EL (cell line): ENCODE measurements at regions not wholly inside any gene's neighbourhood (a gene's known extent, or its start where the extent isn't known, plus 50 kb on each side); places are given as distances from the start of the nearest gene placed in this dataset.
"Not testable (repeated sequence)": the region's sequence is repeated elsewhere in the genome, so short reads cannot be mapped to it uniquely, and the experiment has no call there.

ENCODE experiments used
- DNase-seq: peaks from one replicate; pipeline ENCODE4 v3.0.0-alpha.2; 2016

GRCh38 chr18:59038295-59039039 is 101.2 kb upstream of the SEC11C start:
- DNase-seq, result no peak

GRCh38 chr18:59039040-59039320 is 100.7 kb upstream of the SEC11C start:
- not testable (repeated sequence) for DNase-seq

- no peak for DNase-seq
These were observed 100.2 kb upstream of the SEC11C start for GRCh38 chr18:59039449-59039848.

DNA sequence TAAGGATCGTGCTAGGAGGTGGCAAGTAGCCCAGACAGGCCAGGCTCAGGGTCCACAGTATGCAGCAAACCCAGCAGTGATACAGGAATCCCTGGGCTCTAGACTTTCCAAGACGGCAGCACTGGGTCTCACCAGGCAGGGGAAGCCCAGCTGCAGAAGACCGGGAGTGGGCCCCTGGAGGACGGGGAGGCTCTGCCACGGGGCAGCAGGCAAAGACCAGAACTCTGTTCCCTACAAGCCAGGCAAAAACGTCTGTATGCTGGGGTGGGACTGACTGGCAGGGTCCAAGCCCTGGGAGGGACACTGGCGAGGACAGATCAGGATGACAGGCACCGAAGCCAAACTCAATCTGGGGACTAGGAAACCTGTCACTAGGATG is 98.9 kb upstream of the SEC11C start:
- DNase-seq, result no peak

DNA sequence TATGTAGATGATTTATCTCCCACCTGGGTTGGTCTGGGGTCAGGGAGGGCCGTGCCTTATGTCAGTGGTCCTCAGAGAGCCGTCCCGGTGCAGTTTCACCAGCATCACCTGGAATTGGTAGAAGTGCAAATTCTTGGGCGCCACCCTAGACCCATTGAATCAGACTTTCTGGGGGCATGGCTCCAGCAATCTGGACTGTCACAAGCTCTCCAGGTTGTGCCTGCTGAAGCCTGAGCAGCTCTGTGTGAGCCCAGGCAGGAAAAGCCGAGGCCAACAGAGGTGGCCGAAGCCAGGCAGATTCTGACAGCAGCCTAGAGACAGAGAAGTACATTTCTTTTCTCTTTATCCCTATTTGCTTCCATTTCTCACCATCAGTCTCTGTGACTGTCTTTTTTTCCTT is 98.4 kb upstream of the SEC11C start:
- no peak for DNase-seq

DNA sequence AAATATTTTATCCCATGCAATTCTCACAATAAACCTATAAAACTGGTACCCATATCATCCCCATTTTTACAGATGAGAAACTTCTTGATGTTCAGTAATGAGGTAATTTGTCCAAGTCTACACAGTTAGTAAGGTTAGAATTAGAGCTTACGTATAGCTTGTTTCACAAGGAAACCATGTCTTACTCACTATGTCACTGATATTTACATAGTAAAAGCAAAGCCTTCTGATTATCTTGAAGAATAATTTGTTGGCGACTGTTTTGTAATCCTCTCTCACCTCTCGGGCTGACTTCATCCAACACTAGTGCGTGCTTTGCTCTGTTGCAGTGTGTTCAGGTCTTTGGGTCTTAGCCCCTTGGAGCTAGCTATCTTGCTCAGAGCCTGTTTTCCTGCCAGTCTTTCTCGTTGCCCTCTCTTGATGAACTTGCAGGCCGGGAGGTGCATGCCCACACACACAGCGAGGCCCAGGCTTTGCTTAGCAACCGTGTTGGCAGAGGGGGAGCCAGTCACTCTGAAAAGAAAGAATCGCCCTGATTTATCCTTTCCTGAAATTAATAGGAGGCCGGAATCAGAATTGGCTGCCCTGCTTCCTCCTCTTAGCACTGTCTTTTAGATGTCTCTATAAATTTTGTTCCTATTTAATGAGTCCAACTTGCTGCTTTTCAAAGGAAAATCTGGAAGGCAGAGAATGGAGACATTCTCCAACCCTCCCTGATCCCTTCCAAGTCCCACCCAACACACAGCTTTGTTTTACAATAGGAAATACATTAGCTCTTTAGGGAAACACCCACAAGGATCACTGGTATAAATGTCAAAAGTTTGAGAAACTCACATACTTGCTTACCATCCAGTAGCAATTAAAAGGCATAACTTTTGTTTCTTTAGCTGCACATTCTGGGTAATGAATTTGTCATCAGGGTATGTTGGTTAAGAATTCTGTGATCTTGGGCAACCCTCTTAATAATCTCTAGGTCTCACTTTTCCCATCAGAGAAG is 97.6 kb upstream of the SEC11C start:
- DNase-seq, result no peak

- DNase-seq, result no peak
These were observed 94.8 kb upstream of the SEC11C start for GRCh38 chr18:59044855-59045254.

GRCh38 chr18:59047321-59048047 is 92.2 kb upstream of the SEC11C start:
- no peak for DNase-seq

DNA sequence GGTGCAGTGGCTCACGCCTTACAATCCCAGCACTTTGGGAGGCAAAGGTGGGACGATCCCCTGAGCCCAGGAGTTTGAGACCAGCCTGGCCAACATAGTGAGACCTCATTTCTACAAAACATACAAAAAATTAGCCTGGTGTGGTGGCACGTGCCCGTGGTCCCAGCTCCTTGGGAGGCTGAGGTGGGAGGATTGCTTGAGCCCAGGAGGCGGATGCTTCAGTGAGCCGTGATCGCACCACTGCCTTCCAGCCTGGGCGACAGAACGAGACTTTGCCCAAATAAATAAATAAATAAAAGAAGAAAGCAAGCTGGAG is 91.7 kb upstream of the SEC11C start:
- DNase-seq, result no peak

DNA sequence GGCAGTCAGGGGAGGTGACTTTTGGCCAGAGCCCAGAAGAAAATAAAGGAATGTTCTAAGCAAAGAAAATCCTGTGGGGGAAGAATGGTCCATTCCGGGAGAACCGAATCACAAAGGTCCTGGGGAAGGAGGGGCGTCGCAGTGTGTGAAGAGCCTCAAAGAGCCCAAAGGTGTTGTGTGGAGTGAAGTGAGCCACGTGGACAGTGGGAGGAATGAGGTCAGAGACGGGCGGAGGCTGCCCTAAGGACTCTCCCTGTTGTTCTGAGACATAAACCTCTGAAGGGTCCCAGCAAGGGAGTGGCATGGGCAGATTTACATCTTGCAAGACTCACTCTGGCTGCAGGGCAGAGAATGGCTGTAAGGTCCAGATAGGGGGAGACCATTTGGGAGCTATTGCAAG is 91.3 kb upstream of the SEC11C start:
- DNase-seq, result no peak

- DNase-seq, result no peak
These were observed 89.7 kb upstream of the SEC11C start for GRCh38 chr18:59049721-59050660.

DNA sequence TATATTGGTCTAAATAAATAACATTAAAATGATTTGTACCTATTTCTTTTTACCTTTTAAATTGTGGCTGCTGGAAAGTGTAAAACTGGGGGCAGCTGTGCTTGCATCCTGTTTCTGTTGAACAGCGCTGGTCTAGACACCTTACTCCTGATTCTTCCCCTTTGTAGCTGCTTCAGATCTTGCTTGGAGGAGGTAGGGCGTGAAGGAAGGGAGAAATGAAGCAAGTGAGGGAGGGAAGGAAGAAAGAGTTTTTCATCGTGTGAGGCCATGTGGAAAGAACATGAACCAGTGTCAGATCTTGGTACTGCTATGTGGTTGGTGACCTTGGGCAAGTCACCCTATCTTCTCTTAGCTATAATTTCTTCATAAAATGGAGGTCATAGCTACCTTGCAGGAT is 89.0 kb upstream of the SEC11C start:
- DNase-seq, result no peak

GRCh38 chr18:59051470-59052165 is 88.1 kb upstream of the SEC11C start:
- DNase-seq, result no peak

GRCh38 chr18:59052965-59053820 is 86.5 kb upstream of the SEC11C start:
- no peak for DNase-seq

GRCh38 chr18:59054496-59055287 is 85.0 kb upstream of the SEC11C start:
- no peak for DNase-seq

DNA sequence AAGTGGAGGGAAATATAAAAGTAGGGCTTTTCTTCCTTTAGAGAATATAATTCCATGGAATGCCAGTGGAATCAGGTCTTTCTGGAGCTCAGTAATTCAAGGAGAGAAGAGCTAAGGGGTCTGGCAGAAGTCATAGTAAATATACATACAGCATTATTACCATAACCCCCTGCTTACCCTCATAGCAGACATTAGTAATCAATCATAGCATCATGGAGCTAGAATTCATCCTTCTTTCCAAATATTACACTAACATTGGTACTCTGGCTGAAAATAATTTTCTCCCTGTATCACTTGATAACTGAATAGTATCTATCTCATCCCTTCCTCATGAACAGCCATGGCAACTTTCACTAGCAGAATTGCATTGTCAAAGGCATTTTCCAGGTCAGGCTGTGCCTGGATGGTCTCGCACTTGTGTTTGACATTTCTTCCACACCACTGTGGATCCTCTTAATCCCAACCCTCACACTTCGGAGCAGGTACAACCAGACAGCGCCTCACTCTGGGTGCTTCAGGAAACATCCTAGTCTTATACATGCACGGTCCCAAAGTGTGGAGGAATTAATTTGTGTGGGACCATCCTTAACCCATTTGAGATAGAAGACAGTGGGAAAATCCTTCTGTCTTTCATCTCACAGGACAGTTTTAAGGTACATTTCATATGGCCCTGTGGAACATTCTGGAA is 84.2 kb upstream of the SEC11C start:
- DNase-seq, result no peak

DNA sequence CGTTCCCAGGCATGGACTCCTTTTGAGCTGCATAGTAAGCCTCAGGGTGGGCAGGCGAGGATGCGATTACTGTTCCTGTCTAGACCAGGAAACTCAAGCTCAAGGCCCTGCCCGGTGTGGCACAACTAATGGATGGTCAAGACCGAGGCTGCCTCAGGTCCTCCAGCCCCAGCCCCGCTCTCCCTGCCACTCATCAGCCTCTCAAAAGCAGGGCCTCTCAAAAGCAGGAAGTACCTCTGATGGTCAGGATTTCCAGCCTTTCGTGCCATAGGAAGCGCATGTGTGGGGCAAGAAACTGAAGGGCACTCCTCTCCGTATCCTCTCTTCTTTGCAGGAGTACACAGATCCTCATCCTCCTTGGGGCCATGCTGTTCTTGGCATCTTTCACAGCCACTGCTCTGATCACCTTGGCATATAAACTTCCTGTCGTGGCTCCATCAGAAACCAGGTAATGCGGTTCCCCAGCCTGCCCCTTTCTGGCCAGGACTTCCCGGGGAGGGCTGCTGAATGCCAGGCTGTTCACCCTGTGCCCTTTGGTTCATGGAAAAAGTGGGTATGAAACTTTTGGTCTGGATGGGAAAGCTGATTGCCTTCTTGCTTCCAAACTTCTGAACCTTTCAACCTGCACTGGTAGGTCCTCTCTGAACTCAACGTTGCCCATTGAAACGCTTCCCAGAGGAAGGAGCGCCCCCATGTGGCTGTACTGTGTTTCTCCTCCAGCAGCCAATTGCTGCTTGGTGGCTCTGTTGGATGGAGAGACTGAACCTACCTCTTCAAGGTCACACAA is 82.8 kb upstream of the SEC11C start:
- DNase-seq, result peak; percentile 72

DNA sequence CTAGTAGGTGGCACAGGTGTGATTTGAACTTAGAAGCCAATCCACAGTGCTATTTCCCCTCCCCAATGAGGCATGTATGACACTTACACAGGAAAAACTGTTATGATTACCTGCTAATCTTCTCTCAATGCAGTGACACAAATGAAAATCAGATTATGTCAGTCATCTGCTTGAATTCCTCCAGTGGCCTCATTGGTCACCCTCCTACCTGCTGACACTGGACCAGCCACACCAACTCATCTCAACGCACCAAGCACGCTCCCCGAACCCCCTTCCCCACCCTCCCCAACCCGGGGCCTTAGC is 82.2 kb upstream of the SEC11C start:
- no peak for DNase-seq

GRCh38 chr18:59057969-59058368 is 81.7 kb upstream of the SEC11C start:
- no peak for DNase-seq
